GM12878 (cell line): ENCODE measurements at regions not wholly inside any gene's neighbourhood (a gene's known extent, or its start where the extent isn't known, plus 50 kb on each side); places are given as distances from the start of the nearest gene placed in this dataset.

Experiments used
- ATAC-seq: fragments of 200-7000 bp; cut with Tn5 transposase; 3 replicates; pipeline ENCODE4 v1.9.1; 2020; ENCODE audit warnings: mild to moderate bottlenecking, moderate library complexity
- BruUV-seq: library from RNA; stranded (reverse); fragments of 400-500 nt; replicated peaks from 2 replicates; lab custom pipeline; 2021; lab: Mats Ljungman, UMichigan
- CTCF ChIA-PET: fragments of 300-600 bp; sonication (Branson Sonifier 250); formaldehyde crosslinking; extraction: SDS; loops from one replicate; lab custom pipeline; 2021; ENCODE audit warnings: inconsistent platforms; lab: Yijun Ruan, JAX
- POLR2A ChIA-PET: fragments of 350-600 bp; formaldehyde crosslinking; extraction: SDS; loops from one replicate; lab custom pipeline; 2021; ENCODE audit warnings: inconsistent platforms; lab: Charles Lee
- RAD21 ChIA-PET: fragments of 300-600 bp; sonication (Branson Sonifier 250); formaldehyde crosslinking; loops from one replicate; lab custom pipeline; 2023; ENCODE audit warnings: antibody characterized with exemption; ENCODE audit not compliant: unreplicated experiment; lab: Charles Lee
- SMC1A ChIA-PET: fragments of 300-600 bp; sonication (Branson Sonifier 250); formaldehyde crosslinking; loops from one replicate; lab custom pipeline; 2023; ENCODE audit not compliant: unreplicated experiment, uncharacterized antibody; lab: Charles Lee
- DNase-seq: peaks from one replicate; pipeline ENCODE4 v3.0.0-alpha.2; 2011; ENCODE audit warnings: low read depth, low spot score
- FAIRE-seq: peaks from 3 replicates; lab custom pipeline; 2011; peaks lifted over from hg19 to GRCh38; lab: Jason Lieb, UNC
- H2AFZ ChIP-seq: 2 replicates; pipeline ENCODE4 v1.6.0; 2011; ENCODE audit warnings: low read depth, low read length, control low read depth; ENCODE audit not compliant: control insufficient read depth
- H3K27ac ChIP-seq: 2 replicates; pipeline ENCODE4 v1.5.1; 2011; ENCODE audit warnings: control low read depth; ENCODE audit not compliant: control insufficient read depth, insufficient read depth
- H3K27me3 ChIP-seq, 2 experiments: replicated peaks in 1 of 2; 2 replicates each; pipeline versions ENCODE4 v1.6.0 to v1.6.1; 2011; ENCODE audit warnings: low read length in 1 of 2; ENCODE audit not compliant: control insufficient read depth in 2 of 2, insufficient read depth in 2 of 2
- H3K36me3 ChIP-seq, 2 experiments: 2 replicates each; pipeline ENCODE4 v1.5.1; 2011; ENCODE audit warnings: low read length in 1 of 2; ENCODE audit not compliant: control insufficient read depth in 2 of 2, insufficient read depth in 2 of 2
- H3K4me1 ChIP-seq: 2 replicates; pipeline ENCODE4 v1.6.1; 2011; ENCODE audit warnings: mild to moderate bottlenecking, low read length, moderate library complexity, mixed read lengths; ENCODE audit not compliant: control insufficient read depth, insufficient read depth
- H3K4me2 ChIP-seq: 2 replicates; pipeline ENCODE4 v1.6.0; 2011; ENCODE audit warnings: control low read depth; ENCODE audit not compliant: control insufficient read depth, insufficient read depth
- H3K4me3 ChIP-seq: fragments of 200-600 bp; sonication (generic); 2 replicates; pipeline ENCODE4 v1.5.1; 2016
- H3K79me2 ChIP-seq: 2 replicates; pipeline ENCODE4 v1.6.0; 2011; ENCODE audit warnings: low read length; ENCODE audit not compliant: control insufficient read depth, insufficient read depth
- H3K9ac ChIP-seq: 2 replicates; pipeline ENCODE4 v1.8.0; 2011; ENCODE audit warnings: low read length, control low read depth, mixed read lengths; ENCODE audit not compliant: control insufficient read depth, insufficient read depth
- H3K9me3 ChIP-seq: replicated peaks from 3 replicates; pipeline ENCODE4 v1.5.1; 2011; ENCODE audit warnings: mild to moderate bottlenecking, low read length; ENCODE audit not compliant: control insufficient read depth, insufficient read depth
- H4K20me1 ChIP-seq: 2 replicates; pipeline ENCODE4 v1.6.0; 2011; ENCODE audit not compliant: control insufficient read depth, insufficient read depth
- CBFB ChIP-seq: IDR thresholded peaks from 2 replicates; pipeline ENCODE4 v1.6.1; 2016; ENCODE audit warnings: antibody characterized with exemption, low read depth
- CUX1 ChIP-seq: IDR thresholded peaks from 2 replicates; pipeline ENCODE4 v1.6.1; 2012; ENCODE audit warnings: improper control_type of control experiment, low read depth, low read length; ENCODE audit not compliant: insufficient replicate concordance
- NKRF ChIP-seq: fragments of 450-650 bp; conservative IDR thresholded peaks from 2 replicates; pipeline ENCODE4 v1.6.1; 2017; ENCODE audit warnings: mild to moderate bottlenecking, moderate library complexity
- POLR2AphosphoS2 ChIP-seq: IDR thresholded peaks from 2 replicates; pipeline ENCODE4 v1.6.1; 2011; ENCODE audit warnings: low read depth, mild to moderate bottlenecking, low read length, improper control_type of control experiment, moderate library complexity
- SIX5 ChIP-seq: IDR thresholded peaks from 2 replicates; pipeline ENCODE4 v1.6.1; 2011; ENCODE audit warnings: mild to moderate bottlenecking, low read depth, low read length, moderate library complexity; ENCODE audit not compliant: severe bottlenecking
- SMC3 ChIP-seq: IDR thresholded peaks from 2 replicates; pipeline ENCODE4 v1.6.1; 2011; ENCODE audit warnings: low read length, improper control_type of control experiment, borderline replicate concordance
- SPI1 ChIP-seq: IDR thresholded peaks from 2 replicates; pipeline ENCODE4 v1.6.1; 2011; ENCODE audit warnings: low read depth, mild to moderate bottlenecking, low read length, moderate library complexity, borderline replicate concordance; ENCODE audit not compliant: insufficient read depth
- SUPT20H ChIP-seq: IDR thresholded peaks from 2 replicates; pipeline ENCODE4 v1.6.1; 2011; ENCODE audit warnings: low read depth, mild to moderate bottlenecking, low read length, moderate library complexity, borderline replicate concordance; ENCODE audit not compliant: control insufficient read depth
- WGBS: methylation state at CpG from one replicate; pipeline ENCODE4 v1.1.6; 2016; ENCODE audit warnings: low lambda C conversion rate; ENCODE audit not compliant: insufficient replicate concordance, insufficient coverage; ENCODE audit errors: missing lambda C conversion rate; 5-methylcytosine and 5-hydroxymethylcytosine counted together
- in situ Hi-C: fragments of 300-500 bp; cut with MboI; formaldehyde crosslinking; loops from 9 replicates; pipeline ENCODE4 v1.14.3; 2018; ENCODE audit warnings: mixed read lengths
- intact Hi-C: fragments of 100-400 bp; cut with micrococcal nuclease; formaldehyde crosslinking; loops from one replicate; pipeline ENCODE4 v1.14.2; 2022; ENCODE audit not compliant: unreplicated experiment

GRCh38 chr4:12635629-12636028, 848.5 kb downstream of the RAB28 start:
- Histone ChIP-seq H3K9ac (no peak overlapping the region), H3K36me3 (no peaks in the 10 kb centered on the region), H3K9me3 (no peaks in the 10 kb centered on the region), H3K4me3 (no peak overlapping the region), H3K4me2 (no peak overlapping the region), H3K4me1 (no peaks in the 10 kb centered on the region), H2AFZ (no peak overlapping the region), H3K27ac (no peak overlapping the region), H3K27me3 (no peaks in the 10 kb centered on the region), H3K79me2 (no peaks in the 10 kb centered on the region), H4K20me1 (no peaks in the 10 kb centered on the region)
- POLR2A ChIA-PET, result no interaction called here
- FAIRE-seq (no peak), ATAC-seq (no peak), DNase-seq (no peak)
- intact Hi-C loops (no loop called here), in situ Hi-C loops (loop anchor here (25.0 kb wide), 1 partner anchor 873 kb away; no protein-coding TSS in a partner anchor)
- RAD21 ChIA-PET, result no interaction called here
- CTCF ChIA-PET, result no interaction called here
- TF ChIP-seq SIX5 (no peak), SPI1 (peak; percentile 73)
- WGBS, result 0% methylated on average over 1 of the region's 1 CpG
- SMC1A ChIA-PET, result no interaction called here
- no TSS peak for BruUV-seq

GRCh38 chr4:12633053-12633651, 851.0 kb downstream of the RAB28 start:
- H3K79me2 ChIP-seq, result no peaks in the 10 kb centered on the region
- RAD21 ChIA-PET, result interaction anchor here (0.6 to 1.8 kb wide), 2 partner anchors 92 to 867 kb away, joined by 3 to 6 read pairs; no protein-coding TSS in a partner anchor
- no peak overlapping the region for H2AFZ ChIP-seq
- SMC1A ChIA-PET, result interaction anchor here (0.8 to 1.1 kb wide), 3 partner anchors 827 to 1209 kb away, joined by 3 to 4 read pairs (median 3); no protein-coding TSS in a partner anchor
- ATAC-seq (peak; percentile 97), DNase-seq (peak; percentile 26), FAIRE-seq (peak; percentile 99)
- in situ Hi-C loops (loop anchor here (25.0 kb wide), 1 partner anchor 871 kb away; no protein-coding TSS in a partner anchor), intact Hi-C loops (loop anchor here (1.0 kb wide), 2 partner anchors 827 to 867 kb away; no protein-coding TSS in a partner anchor)
- POLR2A ChIA-PET, result no interaction called here
- no peaks in the 10 kb centered on the region for H3K9me3 ChIP-seq
- H3K4me1 ChIP-seq, result no peaks in the 10 kb centered on the region
- H3K27me3 ChIP-seq, result no peaks in the 10 kb centered on the region
- WGBS, result under 1% methylated on average over 15 of the region's 15 CpGs
- BruUV-seq, result no TSS peak
- CTCF ChIA-PET, result interaction anchor here (0.6 to 2.0 kb wide), 10 partner anchors 11 to 1598 kb away, joined by 3 to 6 read pairs (median 3); no protein-coding TSS in a partner anchor
- no peak overlapping the region for H3K4me3 ChIP-seq
- no peak overlapping the region for H3K4me2 ChIP-seq
- no peak overlapping the region for H3K27ac ChIP-seq
- H3K9ac ChIP-seq, result no peak overlapping the region
- H3K36me3 ChIP-seq, result no peaks in the 10 kb centered on the region
- no peaks in the 10 kb centered on the region for H4K20me1 ChIP-seq
- no peak for TF ChIP-seq SUPT20H
- no peak for TF ChIP-seq CBFB
- TF ChIP-seq CUX1, result no peak
- TF ChIP-seq POLR2AphosphoS2, result no peak
- peak; percentile 58 for TF ChIP-seq SMC3
- TF ChIP-seq NKRF, result no peak
